ENCODE measurements at regions not wholly inside any gene's neighbourhood (a gene's known extent, or its start where the extent isn't known, plus 50 kb on each side); places are given as distances from the start of the nearest gene placed in this dataset.

DNA sequence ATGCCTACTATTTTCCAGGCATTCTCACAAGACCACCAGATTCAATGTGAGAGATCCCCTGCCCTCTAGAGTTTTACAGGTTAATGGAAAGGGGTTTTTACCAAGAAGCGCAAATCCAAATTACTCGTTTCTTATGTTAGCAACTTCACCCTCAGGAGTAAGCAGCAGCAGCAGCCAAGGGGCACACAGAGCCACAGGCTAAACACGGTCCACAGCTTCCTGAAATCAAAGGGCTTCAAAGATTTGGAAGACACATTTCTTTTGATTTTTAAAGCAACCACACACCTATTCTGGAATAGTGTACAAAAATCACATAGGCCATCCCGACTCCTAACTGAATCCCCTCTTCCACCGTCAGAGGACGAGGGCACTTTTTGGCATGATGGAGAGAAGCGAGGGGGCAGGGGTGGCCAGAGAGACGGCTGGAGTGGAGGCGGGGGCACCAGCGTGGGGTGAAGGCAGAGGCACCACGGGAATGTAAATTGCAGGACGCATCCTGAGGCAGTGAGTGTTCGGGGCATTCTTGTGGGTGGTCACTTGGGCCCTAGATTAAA, 107.0 kb downstream of the ARF6 start:
- Histone ChIP-seq H3K9me2 (ENCODE audit: insufficient read depth) (no peaks in the 10 kb centered on the region), H3K4me2 (ENCODE audit: low read length) (peak overlapping the region; percentile 82), H3K27me3 (ENCODE audit: insufficient read depth, low read length) (no peaks in the 10 kb centered on the region), H3K9me3 (ENCODE audit: control insufficient read depth in 1 of 2, insufficient read depth in 1 of 2, low read depth in 1 of 2, low read length in 2 of 2) (no peaks in the 10 kb centered on the region), H3K4me1 (ENCODE audit: control insufficient read depth in 1 of 2, insufficient read depth in 2 of 2, low read length in 2 of 2) (peaks cover 53 to 76% of the 10 kb centered on the region in 2 experiments), H3K4me3 (replicated peaks in 1 of 2; ENCODE audit: low read depth in 1 of 2, low read length in 2 of 2) (peak overlapping the region; percentile 29 to 42), H3K36me3 (ENCODE audit: control insufficient read depth in 1 of 2, insufficient read depth in 2 of 2, low read length in 2 of 2) (no peaks in the 10 kb centered on the region), H3K9ac (ENCODE audit: low read length) (peak overlapping the region; percentile 82), H3K27ac (ENCODE audit: low read depth, low read length) (peak overlapping the region; percentile 90), H4K20me1 (ENCODE audit: insufficient read depth) (no peaks in the 10 kb centered on the region), H2AFZ (ENCODE audit: low read depth, low read length, poor library complexity, severe bottlenecking) (no peak overlapping the region), H3K79me2 (ENCODE audit: insufficient read depth, low read length) (no peaks in the 10 kb centered on the region)
- TF ChIP-seq ZFX (IDR thresholded peaks at IDR 0.05) (no peak), JUND (IDR thresholded peaks at IDR 0.05) (no peak), EZH2 (IDR thresholded peaks at IDR 0.05) (no peak), CBX3 (IDR thresholded peaks at IDR 0.05; ENCODE audit: low read depth) (no peak), SRF (IDR thresholded peaks at IDR 0.05; ENCODE audit: low read depth) (no peak), SIN3A (IDR thresholded peaks at IDR 0.05; ENCODE audit: low read depth) (no peak), TCF7L2 (IDR thresholded peaks at IDR 0.05; ENCODE audit: borderline replicate concordance, extremely low read depth, insufficient read depth, insufficient read length) (no peak), CEBPB (IDR thresholded peaks at IDR 0.05; ENCODE audit: low read depth) (no peak), POLR2A (IDR thresholded peaks at IDR 0.05; ENCODE audit: borderline replicate concordance, extremely low read depth, insufficient read depth, insufficient read length) (no peak), FOSL1 (IDR thresholded peaks at IDR 0.05; ENCODE audit: low read depth) (no peak), EZH2phosphoT487 (IDR thresholded peaks at IDR 0.05; ENCODE audit: borderline replicate concordance) (no peak), SP1 (IDR thresholded peaks at IDR 0.05; ENCODE audit: low read depth) (no peak), ZNF274 (IDR thresholded peaks at IDR 0.05; ENCODE audit: low read depth, low read length) (no peak)
- TF ChIP-seq, protein P1, sequence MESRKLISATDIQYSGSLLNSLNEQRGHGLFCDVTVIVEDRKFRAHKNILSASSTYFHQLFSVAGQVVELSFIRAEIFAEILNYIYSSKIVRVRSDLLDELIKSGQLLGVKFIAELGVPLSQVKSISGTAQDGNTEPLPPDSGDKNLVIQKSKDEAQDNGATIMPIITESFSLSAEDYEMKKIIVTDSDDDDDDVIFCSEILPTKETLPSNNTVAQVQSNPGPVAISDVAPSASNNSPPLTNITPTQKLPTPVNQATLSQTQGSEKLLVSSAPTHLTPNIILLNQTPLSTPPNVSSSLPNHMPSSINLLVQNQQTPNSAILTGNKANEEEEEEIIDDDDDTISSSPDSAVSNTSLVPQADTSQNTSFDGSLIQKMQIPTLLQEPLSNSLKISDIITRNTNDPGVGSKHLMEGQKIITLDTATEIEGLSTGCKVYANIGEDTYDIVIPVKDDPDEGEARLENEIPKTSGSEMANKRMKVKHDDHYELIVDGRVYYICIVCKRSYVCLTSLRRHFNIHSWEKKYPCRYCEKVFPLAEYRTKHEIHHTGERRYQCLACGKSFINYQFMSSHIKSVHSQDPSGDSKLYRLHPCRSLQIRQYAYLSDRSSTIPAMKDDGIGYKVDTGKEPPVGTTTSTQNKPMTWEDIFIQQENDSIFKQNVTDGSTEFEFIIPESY (IDR thresholded peaks at IDR 0.05; ENCODE audit: extremely low read depth, insufficient replicate concordance, low read length): no peak
- TF ChIP-seq, protein P2, sequence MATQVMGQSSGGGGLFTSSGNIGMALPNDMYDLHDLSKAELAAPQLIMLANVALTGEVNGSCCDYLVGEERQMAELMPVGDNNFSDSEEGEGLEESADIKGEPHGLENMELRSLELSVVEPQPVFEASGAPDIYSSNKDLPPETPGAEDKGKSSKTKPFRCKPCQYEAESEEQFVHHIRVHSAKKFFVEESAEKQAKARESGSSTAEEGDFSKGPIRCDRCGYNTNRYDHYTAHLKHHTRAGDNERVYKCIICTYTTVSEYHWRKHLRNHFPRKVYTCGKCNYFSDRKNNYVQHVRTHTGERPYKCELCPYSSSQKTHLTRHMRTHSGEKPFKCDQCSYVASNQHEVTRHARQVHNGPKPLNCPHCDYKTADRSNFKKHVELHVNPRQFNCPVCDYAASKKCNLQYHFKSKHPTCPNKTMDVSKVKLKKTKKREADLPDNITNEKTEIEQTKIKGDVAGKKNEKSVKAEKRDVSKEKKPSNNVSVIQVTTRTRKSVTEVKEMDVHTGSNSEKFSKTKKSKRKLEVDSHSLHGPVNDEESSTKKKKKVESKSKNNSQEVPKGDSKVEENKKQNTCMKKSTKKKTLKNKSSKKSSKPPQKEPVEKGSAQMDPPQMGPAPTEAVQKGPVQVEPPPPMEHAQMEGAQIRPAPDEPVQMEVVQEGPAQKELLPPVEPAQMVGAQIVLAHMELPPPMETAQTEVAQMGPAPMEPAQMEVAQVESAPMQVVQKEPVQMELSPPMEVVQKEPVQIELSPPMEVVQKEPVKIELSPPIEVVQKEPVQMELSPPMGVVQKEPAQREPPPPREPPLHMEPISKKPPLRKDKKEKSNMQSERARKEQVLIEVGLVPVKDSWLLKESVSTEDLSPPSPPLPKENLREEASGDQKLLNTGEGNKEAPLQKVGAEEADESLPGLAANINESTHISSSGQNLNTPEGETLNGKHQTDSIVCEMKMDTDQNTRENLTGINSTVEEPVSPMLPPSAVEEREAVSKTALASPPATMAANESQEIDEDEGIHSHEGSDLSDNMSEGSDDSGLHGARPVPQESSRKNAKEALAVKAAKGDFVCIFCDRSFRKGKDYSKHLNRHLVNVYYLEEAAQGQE (IDR thresholded peaks at IDR 0.05; ENCODE audit: low read depth): no peak
- TF ChIP-seq, protein P3, sequence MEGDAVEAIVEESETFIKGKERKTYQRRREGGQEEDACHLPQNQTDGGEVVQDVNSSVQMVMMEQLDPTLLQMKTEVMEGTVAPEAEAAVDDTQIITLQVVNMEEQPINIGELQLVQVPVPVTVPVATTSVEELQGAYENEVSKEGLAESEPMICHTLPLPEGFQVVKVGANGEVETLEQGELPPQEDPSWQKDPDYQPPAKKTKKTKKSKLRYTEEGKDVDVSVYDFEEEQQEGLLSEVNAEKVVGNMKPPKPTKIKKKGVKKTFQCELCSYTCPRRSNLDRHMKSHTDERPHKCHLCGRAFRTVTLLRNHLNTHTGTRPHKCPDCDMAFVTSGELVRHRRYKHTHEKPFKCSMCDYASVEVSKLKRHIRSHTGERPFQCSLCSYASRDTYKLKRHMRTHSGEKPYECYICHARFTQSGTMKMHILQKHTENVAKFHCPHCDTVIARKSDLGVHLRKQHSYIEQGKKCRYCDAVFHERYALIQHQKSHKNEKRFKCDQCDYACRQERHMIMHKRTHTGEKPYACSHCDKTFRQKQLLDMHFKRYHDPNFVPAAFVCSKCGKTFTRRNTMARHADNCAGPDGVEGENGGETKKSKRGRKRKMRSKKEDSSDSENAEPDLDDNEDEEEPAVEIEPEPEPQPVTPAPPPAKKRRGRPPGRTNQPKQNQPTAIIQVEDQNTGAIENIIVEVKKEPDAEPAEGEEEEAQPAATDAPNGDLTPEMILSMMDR (IDR thresholded peaks at IDR 0.05 in 2 of 3, conservative IDR thresholded peaks at IDR 0.05 in 1 of 3; ENCODE audit: borderline replicate concordance in 1 of 3, insufficient read depth in 1 of 3, low read depth in 2 of 3, low read length in 2 of 3): no peak
- TF ChIP-seq, protein P4, sequence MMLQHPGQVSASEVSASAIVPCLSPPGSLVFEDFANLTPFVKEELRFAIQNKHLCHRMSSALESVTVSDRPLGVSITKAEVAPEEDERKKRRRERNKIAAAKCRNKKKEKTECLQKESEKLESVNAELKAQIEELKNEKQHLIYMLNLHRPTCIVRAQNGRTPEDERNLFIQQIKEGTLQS (IDR thresholded peaks at IDR 0.05): no peak
- ATAC-seq (no peak; the same call in 1 of the 2 replicates), DNase-seq (ENCODE audit: low read depth, low spot score) (no peak)
- ChIA-PET CTCF (interaction anchor here (0.8 to 2.6 kb wide), 6 partner anchors 24 to 147 kb away, joined by 3 to 10 read pairs (median 4); partner anchors contain the start of gene NEMF), POLR2A (interaction anchor here (1.2 to 3.8 kb wide), 5 partner anchors 10 to 104 kb away, joined by 3 to 26 read pairs (median 3); no protein-coding TSS in a partner anchor), RAD21 (ENCODE audit: low non-redundant PET in 1 of 2, low total read pairs in 2 of 2, uncharacterized antibody in 2 of 2, unreplicated experiment in 2 of 2) (interaction anchor here (0.6 to 1.1 kb wide), 4 partner anchors 25 to 114 kb away, joined by 3 to 4 read pairs (median 3); no protein-coding TSS in a partner anchor)
- BruUV-seq (replicated peaks): no TSS peak
- intact Hi-C loops (cut with micrococcal nuclease): loop anchor here (5.0 kb wide), 3 partner anchors 93 to 108 kb away; partner anchors contain the start of gene ARF6
